Activated naive CD8-positive, alpha-beta T cell treated with anti-CD3 and anti-CD28 coated beads, Interleukin-2, amount 10 ng/mL, durations not matched to agents 7 days and 5 days (primary cell): ENCODE measurements at regions not wholly inside any gene's neighbourhood (a gene's known extent, or its start where the extent isn't known, plus 50 kb on each side); places are given as distances from the start of the nearest gene placed in this dataset.

Source experiments
- ATAC-seq: fragments of 150-1000 bp; cut with Tn5 transposase; one replicate; pipeline ENCODE4 v1.10.0; 2021; ENCODE audit warnings: low read depth, moderate library complexity
- POLR2A ChIA-PET: fragments of 350-600 bp; sonication (Branson Sonifier 250); formaldehyde crosslinking; loops from one replicate; lab custom pipeline; 2021; ENCODE audit warnings: antibody characterized with exemption; lab: Charles Lee
- DNase-seq: peaks from one replicate; pipeline ENCODE4 v3.0.0; 2021
- H3K27ac Mint-ChIP-seq: one replicate; pipeline ENCODE4 v1.8.0; 2022; ENCODE audit warnings: mild to moderate bottlenecking, mixed read lengths
- H3K27me3 Mint-ChIP-seq: one replicate; pipeline ENCODE4 v1.8.0; 2022; ENCODE audit warnings: mild to moderate bottlenecking, moderate library complexity, mixed read lengths
- H3K36me3 Mint-ChIP-seq: one replicate; pipeline ENCODE4 v1.8.0; 2021; ENCODE audit warnings: mild to moderate bottlenecking, mixed read lengths
- H3K4me1 Mint-ChIP-seq: one replicate; pipeline ENCODE4 v1.8.0; 2021; ENCODE audit warnings: mixed read lengths
- H3K4me3 Mint-ChIP-seq: one replicate; pipeline ENCODE4 v1.8.0; 2022; ENCODE audit warnings: mild to moderate bottlenecking, moderate library complexity, mixed read lengths
- H3K9me3 Mint-ChIP-seq: one replicate; pipeline ENCODE4 v1.8.0; 2021; ENCODE audit warnings: mixed read lengths

DNA sequence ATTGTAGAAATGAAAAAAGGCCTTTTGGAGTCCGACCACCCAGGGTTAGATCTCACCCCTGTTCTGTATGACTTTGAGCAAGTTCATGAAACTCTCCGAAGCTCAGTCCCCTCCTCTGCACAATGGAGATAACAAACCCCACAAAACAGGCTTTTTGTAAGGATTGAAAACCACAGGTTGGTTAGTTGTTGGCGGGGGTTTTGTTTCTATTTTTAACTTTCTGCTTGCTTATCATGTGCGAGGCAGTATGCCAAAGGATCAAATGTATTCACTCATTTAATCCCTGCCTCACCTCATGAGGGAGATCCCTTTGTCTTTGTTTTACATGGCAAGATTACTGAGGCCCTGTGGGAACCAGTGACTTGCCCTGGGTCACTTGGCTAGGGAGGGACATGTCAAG lies 539.1 kb downstream of the CDK5RAP2 start:
- H3K36me3 Mint-ChIP-seq = no peaks in the 10 kb centered on the region
- H3K4me1 Mint-ChIP-seq = no peaks in the 10 kb centered on the region
- H3K27me3 Mint-ChIP-seq = no peaks in the 10 kb centered on the region

DNA sequence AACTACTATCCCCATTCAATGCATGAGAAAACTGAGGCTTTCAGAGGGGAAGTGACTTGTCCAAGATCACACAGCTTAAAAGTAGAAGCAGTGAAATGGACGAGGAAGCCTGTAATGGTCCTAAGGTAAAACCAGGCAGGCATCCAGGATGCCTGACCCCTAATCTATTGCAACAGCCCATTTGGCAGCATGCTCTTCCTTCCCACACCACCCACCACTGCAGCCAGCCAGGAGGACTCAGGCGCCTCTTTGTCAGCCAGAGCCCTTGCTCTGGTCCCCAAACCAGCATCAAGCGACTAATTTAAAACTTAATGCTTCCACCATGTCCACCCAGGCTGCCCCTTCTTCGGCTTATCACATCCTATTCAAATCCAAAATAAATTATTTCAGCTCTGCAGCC lies 541.6 kb downstream of the CDK5RAP2 start:
- Mint-ChIP-seq H3K27ac (no peak overlapping the region), H3K9me3 (no peaks in the 10 kb centered on the region), H3K4me1 (no peaks in the 10 kb centered on the region), H3K4me3 (no peak overlapping the region), H3K36me3 (no peaks in the 10 kb centered on the region), H3K27me3 (no peaks in the 10 kb centered on the region)
- DNase-seq (no peak), ATAC-seq (no peak)
- POLR2A ChIA-PET = no interaction called here

More for the DNA sequence above, 539.1 kb downstream of the CDK5RAP2 start:
- no peaks in the 10 kb centered on the region for H3K9me3 Mint-ChIP-seq
- no peak overlapping the region for H3K27ac Mint-ChIP-seq
- H3K4me3 Mint-ChIP-seq = no peak overlapping the region
- no peak for DNase-seq
- POLR2A ChIA-PET = no interaction called here
- no peak for ATAC-seq

DNA sequence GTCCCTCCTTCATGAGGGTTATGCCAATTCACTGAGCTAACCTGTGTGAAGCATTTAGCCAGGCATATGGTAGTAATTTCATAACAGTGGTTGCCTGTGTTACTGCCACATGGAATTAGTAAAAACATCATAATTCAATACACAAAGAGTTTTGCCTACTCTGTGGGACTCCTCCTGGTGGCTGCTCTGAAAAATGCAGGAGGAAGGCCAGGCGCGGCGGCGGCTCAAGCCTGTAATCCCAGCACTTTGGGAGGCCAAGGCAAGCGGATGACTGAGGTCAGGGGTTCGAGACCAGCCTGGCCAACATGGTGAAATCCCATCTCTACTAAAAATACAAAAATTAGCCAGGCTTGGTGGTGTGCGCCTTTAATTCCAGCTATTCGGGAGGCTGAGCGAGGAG lies 547.3 kb downstream of the CDK5RAP2 start:
- Mint-ChIP-seq H3K9me3 (no peaks in the 10 kb centered on the region), H3K36me3 (no peaks in the 10 kb centered on the region), H3K27me3 (no peaks in the 10 kb centered on the region), H3K27ac (no peak overlapping the region), H3K4me3 (no peak overlapping the region), H3K4me1 (no peaks in the 10 kb centered on the region)
- POLR2A ChIA-PET = no interaction called here
- ATAC-seq (no peak), DNase-seq (no peak)

DNA sequence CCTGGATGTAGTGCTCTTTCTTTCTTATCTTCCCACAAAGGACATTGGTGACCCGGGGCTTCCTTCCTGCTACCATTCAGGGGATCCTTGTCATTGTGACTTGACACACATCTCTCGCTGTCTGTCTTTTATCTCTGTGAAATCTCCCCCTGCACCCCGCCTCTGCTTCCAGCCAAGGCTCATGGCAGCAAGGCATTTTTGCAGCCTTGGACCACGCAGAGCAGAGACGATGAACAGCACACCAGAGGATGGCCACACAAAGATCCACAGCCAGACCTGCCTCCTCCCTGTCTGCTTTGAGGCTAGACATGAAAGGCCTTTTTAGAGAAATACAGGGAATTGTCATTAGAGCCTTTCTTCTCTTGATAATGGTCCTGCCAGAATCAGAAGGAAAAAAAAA lies 549.1 kb downstream of the CDK5RAP2 start:
- no peaks in the 10 kb centered on the region for H3K36me3 Mint-ChIP-seq
- DNase-seq = no peak
- no peaks in the 10 kb centered on the region for H3K9me3 Mint-ChIP-seq
- H3K4me3 Mint-ChIP-seq = no peak overlapping the region
- H3K27me3 Mint-ChIP-seq = no peaks in the 10 kb centered on the region
- no peak for ATAC-seq
- no peak overlapping the region for H3K27ac Mint-ChIP-seq
- no peaks in the 10 kb centered on the region for H3K4me1 Mint-ChIP-seq
- POLR2A ChIA-PET = no interaction called here

DNA sequence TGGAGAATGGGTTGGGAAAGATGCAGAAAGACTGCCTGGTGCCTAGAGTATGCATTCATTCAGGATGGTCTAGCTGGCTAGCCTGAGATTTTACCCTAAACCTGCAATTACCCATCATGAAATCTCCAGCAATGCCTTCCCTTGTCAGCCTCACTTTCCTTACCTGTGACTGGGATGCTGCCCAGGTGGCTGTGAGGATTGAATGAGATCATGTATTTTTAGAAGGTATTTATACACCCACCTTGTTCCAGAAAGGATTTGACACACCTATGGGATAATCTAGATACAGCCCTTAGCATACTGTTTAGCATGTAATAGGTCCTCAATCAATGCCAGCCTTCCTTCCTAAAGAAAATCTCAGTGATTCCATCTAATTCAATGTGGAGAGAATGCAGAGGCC lies 561.4 kb downstream of the CDK5RAP2 start:
- H3K36me3 Mint-ChIP-seq = no peaks in the 10 kb centered on the region
- no peaks in the 10 kb centered on the region for H3K4me1 Mint-ChIP-seq
- no peaks in the 10 kb centered on the region for H3K27me3 Mint-ChIP-seq
- H3K9me3 Mint-ChIP-seq = peaks cover 4% of the 10 kb centered on the region
- ATAC-seq = no peak
- no peak for DNase-seq
- POLR2A ChIA-PET = no interaction called here
- no peak overlapping the region for H3K27ac Mint-ChIP-seq
- no peak overlapping the region for H3K4me3 Mint-ChIP-seq

DNA sequence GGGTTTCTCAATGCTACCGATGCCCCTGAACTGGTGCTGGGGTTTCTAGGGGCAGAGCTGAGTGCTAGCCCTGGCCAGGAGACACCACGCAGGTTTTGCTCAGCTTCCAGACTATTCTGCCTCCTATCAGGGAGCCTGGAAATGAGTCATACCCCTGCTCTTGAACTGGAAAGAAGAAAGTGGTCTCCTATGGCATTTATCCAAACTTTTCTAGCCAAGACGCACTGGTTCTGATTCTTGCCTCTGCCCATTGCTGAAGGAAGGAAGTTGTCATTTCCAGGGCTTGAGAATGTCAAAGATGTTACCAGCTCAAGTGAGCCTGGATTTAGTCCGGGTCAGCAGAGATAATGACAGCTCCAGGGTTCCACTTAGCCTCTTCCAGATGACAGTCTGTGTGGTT lies 561.9 kb downstream of the CDK5RAP2 start:
- no peak for ATAC-seq
- H3K27me3 Mint-ChIP-seq = no peaks in the 10 kb centered on the region
- peaks cover 2% of the 10 kb centered on the region for H3K9me3 Mint-ChIP-seq
- no peak overlapping the region for H3K27ac Mint-ChIP-seq
- H3K4me3 Mint-ChIP-seq = no peak overlapping the region
- H3K36me3 Mint-ChIP-seq = no peaks in the 10 kb centered on the region
- no peaks in the 10 kb centered on the region for H3K4me1 Mint-ChIP-seq
- DNase-seq = no peak
- POLR2A ChIA-PET = no interaction called here

DNA sequence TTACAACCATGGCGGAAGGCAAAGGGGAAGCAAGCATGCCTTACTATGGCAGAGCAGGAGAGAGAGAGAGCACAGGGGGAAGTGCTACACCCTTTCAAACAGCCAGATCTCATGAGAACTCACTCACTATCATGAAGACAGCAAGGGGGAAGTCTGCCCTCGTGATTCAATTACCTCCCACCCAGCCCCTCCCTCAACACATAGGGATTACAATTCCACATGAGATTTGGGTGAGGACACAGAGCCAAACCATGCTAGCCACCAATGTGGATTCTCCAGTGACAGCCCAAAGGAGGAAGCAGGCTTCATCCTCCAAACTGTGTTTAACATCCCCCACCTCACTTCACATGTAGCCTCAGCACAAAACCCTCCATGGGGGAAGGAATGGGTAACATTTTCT lies 563.7 kb downstream of the CDK5RAP2 start:
- H3K4me1 Mint-ChIP-seq = no peaks in the 10 kb centered on the region
- POLR2A ChIA-PET = no interaction called here
- H3K27ac Mint-ChIP-seq = no peak overlapping the region
- H3K36me3 Mint-ChIP-seq = no peaks in the 10 kb centered on the region
- H3K27me3 Mint-ChIP-seq = no peaks in the 10 kb centered on the region
- no peak overlapping the region for H3K4me3 Mint-ChIP-seq
- DNase-seq (no peak), ATAC-seq (no peak)
- H3K9me3 Mint-ChIP-seq = peaks cover 2% of the 10 kb centered on the region

DNA sequence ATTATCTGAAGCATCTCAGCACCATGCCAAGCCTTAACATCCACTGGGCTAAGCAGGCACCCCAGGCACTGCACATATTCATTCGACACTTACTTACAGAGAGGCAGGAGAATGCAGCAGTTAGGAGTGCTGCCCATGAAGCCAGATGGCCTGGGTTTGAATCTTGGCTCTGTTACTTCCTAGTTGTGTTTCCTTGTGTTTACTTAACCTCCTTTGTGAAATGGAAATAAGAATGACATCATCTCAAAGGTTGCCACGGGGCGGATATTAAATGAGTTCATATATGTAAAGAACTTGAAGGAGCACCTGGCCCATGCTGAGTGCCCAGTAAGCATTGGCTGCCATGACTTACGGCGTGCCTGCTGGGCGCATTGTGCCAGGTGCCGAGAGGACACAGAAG lies 565.2 kb downstream of the CDK5RAP2 start:
- Mint-ChIP-seq H3K36me3 (no peaks in the 10 kb centered on the region), H3K4me1 (no peaks in the 10 kb centered on the region), H3K27ac (no peak overlapping the region), H3K4me3 (no peak overlapping the region), H3K9me3 (peaks cover 2% of the 10 kb centered on the region), H3K27me3 (no peaks in the 10 kb centered on the region)
- DNase-seq = no peak
- POLR2A ChIA-PET = no interaction called here
- no peak for ATAC-seq

DNA sequence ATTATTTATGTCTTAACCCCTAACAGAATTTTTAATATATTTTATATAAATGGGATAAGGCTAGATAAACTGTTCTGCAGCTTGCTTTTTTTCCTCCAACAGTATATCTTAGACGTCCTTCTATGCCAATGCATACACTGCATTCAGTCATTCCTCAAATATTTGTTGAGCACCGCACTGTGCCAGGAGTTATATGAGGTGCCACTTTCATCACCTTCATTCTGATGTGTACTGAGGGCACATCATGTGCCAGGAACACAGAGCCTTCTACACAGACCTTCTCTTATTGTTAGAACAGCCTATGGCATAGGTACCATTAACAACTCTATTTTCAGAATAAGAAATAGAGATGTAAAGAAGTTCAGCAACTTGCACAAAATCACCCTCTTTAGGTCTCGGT lies 570.1 kb downstream of the CDK5RAP2 start:
- ATAC-seq (no peak), DNase-seq (no peak)
- Mint-ChIP-seq H3K9me3 (no peaks in the 10 kb centered on the region), H3K4me1 (no peaks in the 10 kb centered on the region), H3K36me3 (no peaks in the 10 kb centered on the region), H3K27ac (no peak overlapping the region), H3K27me3 (peaks cover 3% of the 10 kb centered on the region), H3K4me3 (no peak overlapping the region)
- POLR2A ChIA-PET = no interaction called here

DNA sequence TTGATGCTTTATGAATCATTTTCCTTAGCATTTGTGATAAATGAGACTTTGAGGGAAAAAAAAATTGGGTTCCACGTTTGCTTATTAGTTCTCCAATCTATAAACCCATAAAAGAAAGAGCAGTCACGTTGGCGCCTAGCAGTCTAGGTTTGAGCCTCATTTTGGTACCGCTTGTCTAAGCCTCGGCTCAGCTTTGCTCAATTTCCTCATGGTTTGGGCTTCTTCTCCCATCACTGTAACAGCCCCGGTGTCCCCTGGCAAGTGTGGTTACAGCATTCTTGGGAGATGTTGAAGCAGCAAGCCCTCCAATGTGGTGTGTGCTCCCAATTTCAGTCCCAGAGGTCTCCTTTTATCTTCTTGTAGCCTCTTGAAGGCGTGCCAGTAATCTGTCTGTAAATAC lies 578.4 kb downstream of the CDK5RAP2 start:
- Mint-ChIP-seq H3K4me1 (no peaks in the 10 kb centered on the region), H3K36me3 (no peaks in the 10 kb centered on the region), H3K27me3 (no peaks in the 10 kb centered on the region), H3K4me3 (no peak overlapping the region), H3K9me3 (no peaks in the 10 kb centered on the region), H3K27ac (no peak overlapping the region)
- ATAC-seq (no peak), DNase-seq (no peak)
- POLR2A ChIA-PET = no interaction called here

DNA sequence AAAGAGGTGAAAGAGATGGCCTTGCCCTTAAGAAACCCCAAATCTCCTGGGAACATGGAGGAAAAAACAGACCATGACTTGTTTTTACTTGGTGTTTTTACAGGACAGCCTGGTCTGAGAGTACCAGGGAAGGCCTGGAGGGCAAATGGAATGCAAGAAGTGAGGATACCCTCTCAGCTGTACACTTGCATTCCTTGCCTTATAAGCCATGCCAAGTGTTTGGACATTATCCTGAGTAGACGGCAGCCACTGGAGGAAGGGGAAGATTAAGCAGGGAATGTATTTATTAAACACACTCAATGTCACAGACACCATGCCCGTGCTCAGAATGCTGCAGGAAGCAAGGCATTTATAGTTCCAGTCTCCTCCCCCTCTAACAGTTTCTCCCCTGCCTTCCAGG lies 581.4 kb downstream of the CDK5RAP2 start:
- DNase-seq (no peak), ATAC-seq (no peak)
- H3K4me1 Mint-ChIP-seq = no peaks in the 10 kb centered on the region
- H3K27me3 Mint-ChIP-seq = no peaks in the 10 kb centered on the region
- H3K4me3 Mint-ChIP-seq = no peak overlapping the region
- H3K9me3 Mint-ChIP-seq = no peaks in the 10 kb centered on the region
- no peak overlapping the region for H3K27ac Mint-ChIP-seq
- H3K36me3 Mint-ChIP-seq = no peaks in the 10 kb centered on the region
- POLR2A ChIA-PET = no interaction called here

DNA sequence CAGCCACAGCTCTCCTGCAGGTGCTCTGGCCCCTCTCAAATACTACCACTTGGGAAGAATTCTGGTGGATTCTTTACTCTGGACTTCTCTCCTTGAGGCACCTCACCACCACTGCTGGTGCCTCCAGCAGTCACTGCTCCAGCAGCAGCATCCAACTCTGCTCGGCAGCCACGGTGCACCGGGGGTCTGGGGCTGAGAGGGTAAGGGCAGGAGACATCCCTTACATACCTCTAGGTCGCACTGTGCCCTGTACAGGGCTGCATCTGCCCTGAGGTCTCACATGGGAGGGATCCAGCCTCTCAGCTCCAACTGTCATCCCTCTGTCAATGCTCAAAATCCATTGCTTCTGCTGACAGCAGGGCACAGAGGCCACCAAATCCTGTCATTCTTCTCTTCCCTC lies 588.2 kb downstream of the CDK5RAP2 start:
- DNase-seq (no peak), ATAC-seq (no peak)
- H3K4me3 Mint-ChIP-seq = no peak overlapping the region
- no peak overlapping the region for H3K27ac Mint-ChIP-seq
- no peaks in the 10 kb centered on the region for H3K9me3 Mint-ChIP-seq
- POLR2A ChIA-PET = no interaction called here
- H3K36me3 Mint-ChIP-seq = no peaks in the 10 kb centered on the region
- H3K4me1 Mint-ChIP-seq = no peaks in the 10 kb centered on the region
- H3K27me3 Mint-ChIP-seq = peaks cover 3% of the 10 kb centered on the region

DNA sequence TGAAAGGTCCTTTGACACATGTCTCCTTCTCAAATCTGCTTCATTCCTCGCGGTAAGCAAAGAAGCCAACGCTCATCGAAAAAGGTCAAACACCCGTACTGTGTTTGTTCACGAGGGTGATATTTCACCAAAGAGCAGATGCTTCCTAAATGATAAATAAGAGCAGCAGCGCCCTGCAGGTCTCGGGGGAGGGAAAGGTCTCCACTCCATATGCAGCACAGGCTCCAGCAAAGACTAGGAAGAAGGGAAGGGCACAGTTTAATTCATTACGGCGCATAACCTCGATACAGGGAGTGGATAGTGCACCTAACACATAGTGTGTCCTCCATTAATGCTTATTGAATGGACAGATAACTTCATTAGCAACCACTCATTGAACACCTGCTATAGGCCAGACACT lies 593.3 kb downstream of the CDK5RAP2 start:
- H3K36me3 Mint-ChIP-seq = no peaks in the 10 kb centered on the region
- no peaks in the 10 kb centered on the region for H3K4me1 Mint-ChIP-seq
- POLR2A ChIA-PET = no interaction called here
- no peak overlapping the region for H3K27ac Mint-ChIP-seq
- no peaks in the 10 kb centered on the region for H3K9me3 Mint-ChIP-seq
- no peak overlapping the region for H3K4me3 Mint-ChIP-seq
- DNase-seq (no peak), ATAC-seq (no peak)
- peaks cover 3% of the 10 kb centered on the region for H3K27me3 Mint-ChIP-seq

DNA sequence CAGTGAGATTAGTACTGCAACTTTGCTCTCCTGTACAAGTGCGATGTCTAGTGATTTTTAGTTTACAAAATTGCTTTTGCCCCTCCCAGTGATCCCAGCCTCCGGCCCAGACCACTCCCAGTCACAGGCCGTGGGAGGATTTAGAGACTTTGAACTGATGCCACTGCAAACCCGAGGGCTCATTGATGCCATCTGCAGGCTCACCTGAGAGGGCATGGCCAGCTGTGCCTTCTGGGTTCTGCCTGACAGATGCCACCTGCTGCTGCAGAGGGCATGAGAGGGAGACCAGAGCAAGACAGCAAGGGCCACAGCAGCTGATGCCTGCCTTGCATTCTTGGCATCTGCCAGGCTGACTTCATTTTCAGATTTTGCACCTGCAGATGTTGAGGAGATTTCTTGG lies 593.8 kb downstream of the CDK5RAP2 start:
- no peak for ATAC-seq
- H3K4me1 Mint-ChIP-seq = no peaks in the 10 kb centered on the region
- POLR2A ChIA-PET = no interaction called here
- H3K36me3 Mint-ChIP-seq = no peaks in the 10 kb centered on the region
- H3K9me3 Mint-ChIP-seq = no peaks in the 10 kb centered on the region
- no peak overlapping the region for H3K27ac Mint-ChIP-seq
- H3K27me3 Mint-ChIP-seq = peaks cover 3% of the 10 kb centered on the region
- no peak for DNase-seq
- H3K4me3 Mint-ChIP-seq = no peak overlapping the region

DNA sequence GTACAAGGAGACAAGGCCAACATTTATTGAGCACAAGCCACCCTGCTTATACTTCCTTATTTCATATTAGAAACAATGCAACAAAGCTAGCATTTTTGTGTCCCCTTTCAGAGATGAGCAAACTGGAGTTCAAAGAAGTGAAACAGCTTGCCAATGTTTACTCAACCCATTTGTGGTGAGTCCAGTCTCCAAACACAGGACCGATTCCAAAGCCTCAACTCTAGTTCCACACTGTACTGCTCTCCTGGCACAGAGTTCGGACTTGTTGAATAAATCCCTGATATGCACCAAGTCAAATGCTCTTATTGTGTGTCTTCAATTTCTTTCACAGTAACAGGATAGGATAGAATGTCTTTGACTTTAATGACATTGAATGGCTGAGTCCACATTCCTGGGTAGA lies 604.8 kb upstream of the BRINP1 start:
- Mint-ChIP-seq H3K27me3 (peaks cover 4% of the 10 kb centered on the region), H3K27ac (no peak overlapping the region), H3K36me3 (no peaks in the 10 kb centered on the region), H3K4me1 (peaks cover under 1% of the 10 kb centered on the region), H3K4me3 (no peak overlapping the region), H3K9me3 (peaks cover 5% of the 10 kb centered on the region)
- DNase-seq (no peak), ATAC-seq (no peak)
- POLR2A ChIA-PET = no interaction called here
